Retinal pigment epithelial cell (primary cell): ENCODE measurements at regions not wholly inside any gene's neighbourhood (a gene's known extent, or its start where the extent isn't known, plus 50 kb on each side); places are given as distances from the start of the nearest gene placed in this dataset.
A peak's percentile ranks its signal among the peaks of the same experiment; 100 is the strongest.

ENCODE experiments used
- DNase-seq: peaks from one replicate; pipeline ENCODE4 v3.0.0-alpha.2; 2010; ENCODE audit warnings: low read depth
- H3K4me3 ChIP-seq: 2 replicates; pipeline ENCODE4 v1.5.1; 2011; ENCODE audit warnings: mild to moderate bottlenecking, low read length, control low read depth, moderate library complexity
- TF ChIP-seq, protein P1 (sequence below): conservative IDR thresholded peaks from 2 replicates; pipeline ENCODE4 v1.5.1; 2011; ENCODE audit warnings: low read depth, low read length, control low read depth, inconsistent platforms

DNA sequence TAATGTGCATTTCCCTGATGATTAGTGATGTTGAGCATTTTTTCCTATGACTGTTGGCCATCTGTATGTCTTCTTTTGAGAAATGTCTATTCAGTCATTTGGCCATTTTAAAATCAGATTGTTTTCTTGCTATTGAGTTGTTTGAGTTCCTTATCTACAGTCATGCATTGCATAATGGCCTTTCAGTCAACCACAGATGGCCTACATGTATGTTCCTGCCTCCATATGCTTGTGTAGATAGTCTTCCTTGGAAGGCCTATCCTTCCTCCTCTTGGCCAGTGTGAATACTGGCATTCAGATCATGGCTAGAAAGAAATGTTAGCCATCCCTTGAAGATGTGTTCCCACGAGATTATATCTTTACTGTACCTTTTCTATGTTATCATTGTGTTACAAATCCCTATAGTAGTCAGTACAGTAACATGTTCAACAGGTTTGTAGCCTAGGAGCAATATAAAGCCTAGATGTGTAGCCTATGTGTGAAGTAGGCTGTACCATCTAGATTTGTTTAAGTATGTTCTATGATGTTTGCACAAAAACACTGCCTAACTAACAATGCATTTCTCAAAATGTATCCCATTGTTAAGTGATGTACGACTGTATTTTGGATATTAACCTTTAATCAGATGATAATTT, 65.6 kb upstream of the CD302 start:
- DNase-seq = no peak
- H3K4me3 ChIP-seq = no peak overlapping the region
- TF ChIP-seq, protein P1, sequence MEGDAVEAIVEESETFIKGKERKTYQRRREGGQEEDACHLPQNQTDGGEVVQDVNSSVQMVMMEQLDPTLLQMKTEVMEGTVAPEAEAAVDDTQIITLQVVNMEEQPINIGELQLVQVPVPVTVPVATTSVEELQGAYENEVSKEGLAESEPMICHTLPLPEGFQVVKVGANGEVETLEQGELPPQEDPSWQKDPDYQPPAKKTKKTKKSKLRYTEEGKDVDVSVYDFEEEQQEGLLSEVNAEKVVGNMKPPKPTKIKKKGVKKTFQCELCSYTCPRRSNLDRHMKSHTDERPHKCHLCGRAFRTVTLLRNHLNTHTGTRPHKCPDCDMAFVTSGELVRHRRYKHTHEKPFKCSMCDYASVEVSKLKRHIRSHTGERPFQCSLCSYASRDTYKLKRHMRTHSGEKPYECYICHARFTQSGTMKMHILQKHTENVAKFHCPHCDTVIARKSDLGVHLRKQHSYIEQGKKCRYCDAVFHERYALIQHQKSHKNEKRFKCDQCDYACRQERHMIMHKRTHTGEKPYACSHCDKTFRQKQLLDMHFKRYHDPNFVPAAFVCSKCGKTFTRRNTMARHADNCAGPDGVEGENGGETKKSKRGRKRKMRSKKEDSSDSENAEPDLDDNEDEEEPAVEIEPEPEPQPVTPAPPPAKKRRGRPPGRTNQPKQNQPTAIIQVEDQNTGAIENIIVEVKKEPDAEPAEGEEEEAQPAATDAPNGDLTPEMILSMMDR = no peak

DNA sequence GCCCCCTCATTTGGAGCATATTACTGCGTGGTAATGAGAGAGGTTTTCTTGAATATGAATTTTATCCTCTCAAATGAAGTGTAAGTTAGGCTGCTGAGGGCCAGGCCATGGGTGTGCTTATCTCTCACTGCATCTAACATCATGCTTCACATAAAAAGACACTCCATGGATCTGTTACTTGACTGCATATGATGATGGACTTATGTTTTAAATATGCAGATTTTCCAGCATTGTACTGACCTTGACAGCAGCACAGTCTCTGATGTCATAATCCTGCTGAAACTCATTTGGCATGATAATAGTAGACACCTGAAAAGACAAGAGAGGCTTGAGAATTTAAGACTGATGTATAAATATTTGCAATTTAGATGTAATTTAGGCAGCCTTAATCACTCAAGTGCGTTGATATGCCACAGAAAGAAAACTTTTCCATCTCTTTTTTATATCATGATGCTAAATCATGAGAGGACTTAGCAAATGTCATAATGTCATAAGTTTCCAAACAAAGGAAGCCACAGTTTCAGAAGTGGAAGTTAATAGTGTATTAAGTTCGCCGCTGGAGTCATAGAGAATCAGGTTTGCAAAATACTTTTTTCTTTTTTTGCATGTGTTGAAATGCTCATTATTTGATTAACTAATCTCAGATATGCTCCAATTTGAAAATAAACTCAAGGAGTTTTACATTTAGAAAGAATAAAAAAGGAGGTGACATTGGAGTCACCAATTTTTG, 62.7 kb upstream of the CD302 start:
- no peak overlapping the region for H3K4me3 ChIP-seq
- TF ChIP-seq, protein P1 = no peak
- DNase-seq = no peak

DNA sequence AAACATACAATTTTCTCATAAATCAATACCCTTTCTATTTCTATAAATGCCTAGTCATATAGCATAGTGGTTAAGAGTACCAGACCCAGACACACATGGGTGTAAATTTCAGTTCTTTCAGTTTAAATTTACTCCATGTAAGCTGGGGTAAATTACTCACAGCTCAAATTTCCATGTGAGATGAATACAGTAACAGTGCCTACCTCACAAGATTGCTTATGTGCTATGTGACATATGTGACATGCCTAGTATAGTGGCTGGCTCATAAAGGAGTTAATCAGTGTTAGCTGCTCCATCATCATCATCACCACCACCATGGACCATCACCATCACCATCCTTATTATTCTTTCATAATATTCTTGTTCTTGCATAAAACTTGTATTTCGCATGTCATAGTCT, 61.6 kb upstream of the CD302 start:
- no peak overlapping the region for H3K4me3 ChIP-seq
- TF ChIP-seq, protein P1 = no peak
- no peak for DNase-seq

DNA sequence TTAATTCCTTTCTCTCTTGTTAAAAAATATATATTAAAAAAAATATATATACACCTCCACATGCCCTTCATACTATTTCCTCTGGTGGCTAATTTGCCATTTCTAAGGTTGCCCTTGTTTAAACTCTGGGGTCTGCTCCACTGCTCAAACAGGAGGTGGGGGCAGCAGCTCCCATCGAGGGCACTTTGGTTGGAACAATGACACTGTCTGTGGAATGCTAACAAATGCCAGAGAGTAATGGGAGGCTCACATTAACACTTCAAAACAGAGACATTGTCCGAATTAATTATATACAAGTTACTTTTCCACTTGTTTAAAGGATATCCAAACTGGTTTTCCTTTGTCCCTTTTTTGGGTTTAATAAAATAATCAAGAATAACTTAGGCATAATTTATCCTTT, 58.8 kb upstream of the CD302 start:
- no peak for DNase-seq
- TF ChIP-seq, protein P1 = no peak
- H3K4me3 ChIP-seq = no peak overlapping the region

DNA sequence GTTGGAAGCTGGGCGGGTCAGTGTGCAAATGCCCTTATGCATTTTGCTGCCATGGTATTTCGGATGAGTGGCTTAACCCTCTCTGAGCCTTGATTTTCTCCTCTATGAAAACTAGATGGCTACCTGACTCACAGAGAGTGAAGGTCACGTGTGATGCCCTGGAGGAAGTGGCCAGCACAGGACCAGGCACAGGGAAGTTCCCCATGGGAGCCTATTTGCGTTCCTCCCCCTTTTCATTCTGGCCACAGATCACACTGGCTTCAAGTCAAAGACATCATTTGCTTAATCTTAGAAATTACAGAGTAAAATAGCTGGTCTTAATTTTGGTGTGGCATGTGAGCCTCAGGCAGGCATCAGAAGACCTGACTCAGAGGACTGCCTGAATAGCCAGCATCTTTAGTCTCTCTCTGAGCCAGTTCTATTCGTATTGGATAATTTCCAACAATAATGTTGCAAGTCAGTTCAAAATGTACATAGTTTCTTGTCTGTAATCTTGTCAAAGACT, 57.6 kb upstream of the CD302 start:
- TF ChIP-seq, protein P1 = no peak
- peak; percentile 61 for DNase-seq
- no peak overlapping the region for H3K4me3 ChIP-seq

DNA sequence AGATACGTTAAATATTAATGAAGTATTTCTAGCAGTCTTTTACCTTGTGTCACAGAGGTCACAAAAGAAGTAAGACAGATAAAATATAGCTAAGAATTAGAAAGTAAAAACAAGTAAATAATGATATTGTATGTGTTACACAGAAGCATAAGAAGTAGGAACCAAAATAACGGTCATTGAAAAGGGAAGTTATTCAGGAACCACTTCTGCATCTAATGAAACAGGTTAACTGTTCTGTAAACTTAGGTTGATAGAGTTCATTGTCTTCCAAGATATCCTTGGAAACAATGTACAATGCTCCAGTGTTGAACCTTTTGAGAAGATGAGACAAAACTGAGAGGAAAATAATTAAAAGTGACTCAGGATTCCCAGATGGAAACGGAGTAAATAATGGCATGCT, 57.1 kb upstream of the CD302 start:
- H3K4me3 ChIP-seq = no peak overlapping the region
- no peak for DNase-seq
- TF ChIP-seq, protein P1 = no peak

DNA sequence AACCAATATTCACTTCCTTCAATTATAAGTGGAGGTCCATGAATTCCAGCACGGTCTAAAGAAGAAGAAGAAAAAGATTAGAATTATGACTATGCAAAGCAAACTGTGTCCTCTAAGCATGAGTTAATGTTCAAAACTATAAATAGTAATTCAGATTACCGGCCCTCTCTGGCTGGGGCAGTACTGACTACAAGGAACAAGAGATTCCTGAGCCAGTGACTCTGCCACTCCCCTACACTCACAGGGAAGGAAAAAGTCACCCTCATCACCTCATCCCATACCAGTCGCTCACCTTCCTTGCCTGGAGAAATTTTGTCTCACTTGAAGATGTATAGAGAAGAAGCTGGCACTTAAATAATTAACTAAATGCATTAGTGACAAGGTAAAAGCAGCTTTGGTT, 56.5 kb upstream of the CD302 start:
- TF ChIP-seq, protein P1 = no peak
- no peak overlapping the region for H3K4me3 ChIP-seq
- no peak for DNase-seq
